Hepatocyte (in vitro differentiated cells): ENCODE measurements at regions not wholly inside any gene's neighbourhood (a gene's known extent, or its start where the extent isn't known, plus 50 kb on each side); places are given as distances from the start of the nearest gene placed in this dataset.
A peak's percentile ranks its signal among the peaks of the same experiment; 100 is the strongest.

ENCODE experiments used
- DNase-seq: peaks from one replicate; pipeline ENCODE4 v3.0.0-alpha.2; 2016; ENCODE audit warnings: low spot score
- H2AFZ ChIP-seq: fragments of 200-600 bp; sonication (generic); 2 replicates; pipeline ENCODE4 v1.6.0; 2016; ENCODE audit warnings: antibody characterized with exemption, mild to moderate bottlenecking
- H3K27ac ChIP-seq: fragments of 200-600 bp; sonication (generic); 2 replicates; pipeline ENCODE4 v1.5.1; 2016; ENCODE audit warnings: mild to moderate bottlenecking
- H3K27me3 ChIP-seq: fragments of 200-600 bp; sonication (generic); 2 replicates; pipeline ENCODE4 v1.6.1; 2016
- H3K36me3 ChIP-seq: fragments of 200-600 bp; sonication (generic); replicated peaks from 2 replicates; pipeline ENCODE4 v1.5.1; 2016; ENCODE audit warnings: low read depth; ENCODE audit not compliant: insufficient read depth
- H3K4me1 ChIP-seq: fragments of 200-600 bp; sonication (generic); 2 replicates; pipeline ENCODE4 v1.5.1; 2016; ENCODE audit warnings: mild to moderate bottlenecking, moderate library complexity; ENCODE audit not compliant: insufficient read depth
- H3K4me2 ChIP-seq: fragments of 200-600 bp; sonication (generic); 2 replicates; pipeline ENCODE4 v1.6.0; 2016
- H3K4me3 ChIP-seq: fragments of 200-600 bp; sonication (generic); 2 replicates; pipeline ENCODE4 v1.5.1; 2016; ENCODE audit warnings: mild to moderate bottlenecking
- H3K79me2 ChIP-seq: fragments of 200-600 bp; sonication (generic); 2 replicates; pipeline ENCODE4 v1.6.0; 2017; ENCODE audit warnings: mild to moderate bottlenecking
- H3K9me2 ChIP-seq: fragments of 200-600 bp; sonication (generic); replicated peaks from 2 replicates; pipeline ENCODE4 v1.6.0; 2017; ENCODE audit warnings: mild to moderate bottlenecking; ENCODE audit not compliant: insufficient read depth
- H3K9me3 ChIP-seq: fragments of 200-600 bp; sonication (generic); 2 replicates; pipeline ENCODE4 v1.5.1; 2016; ENCODE audit warnings: low read depth, mild to moderate bottlenecking
- H4K20me1 ChIP-seq: fragments of 200-600 bp; sonication (generic); 2 replicates; pipeline ENCODE4 v1.6.0; 2016; ENCODE audit warnings: mild to moderate bottlenecking; ENCODE audit not compliant: insufficient read depth, poor library complexity, severe bottlenecking
- CTCF ChIP-seq: fragments of 200-600 bp; sonication (generic); IDR thresholded peaks from 2 replicates; pipeline ENCODE4 v1.5.1; 2016; ENCODE audit warnings: antibody characterized with exemption, mild to moderate bottlenecking; ENCODE audit not compliant: poor library complexity
- EZH2 ChIP-seq: fragments of 200-600 bp; sonication (generic); IDR thresholded peaks from 2 replicates; pipeline ENCODE4 v1.6.1; 2016; ENCODE audit warnings: antibody characterized with exemption, mild to moderate bottlenecking, borderline replicate concordance
- EZH2phosphoT487 ChIP-seq: fragments of 200-600 bp; sonication (generic); IDR thresholded peaks from one replicate; pipeline ENCODE4 v1.6.1; 2018; ENCODE audit warnings: antibody characterized with exemption, mild to moderate bottlenecking, low read depth, moderate library complexity; ENCODE audit not compliant: unreplicated experiment, severe bottlenecking
- WGBS: methylation state at CpG from one replicate; pipeline ENCODE4 v1.1.6; 2016; ENCODE audit warnings: low lambda C conversion rate; ENCODE audit errors: missing lambda C conversion rate; 5-methylcytosine and 5-hydroxymethylcytosine counted together

GRCh38 chr1:232329103-232329813, 300.7 kb downstream of the SIPA1L2 start:
- Histone ChIP-seq H3K27me3 (no peaks in the 10 kb centered on the region), H2AFZ (no peak overlapping the region), H3K27ac (no peak overlapping the region), H3K4me3 (no peak overlapping the region), H3K36me3 (no peaks in the 10 kb centered on the region), H3K9me2 (no peaks in the 10 kb centered on the region), H4K20me1 (no peaks in the 10 kb centered on the region), H3K79me2 (no peaks in the 10 kb centered on the region), H3K4me1 (peaks cover 26% of the 10 kb centered on the region), H3K9me3 (no peaks in the 10 kb centered on the region), H3K4me2 (no peak overlapping the region)
- 81% methylated on average over 10 of the region's 10 CpGs for WGBS
- no peak for DNase-seq
- TF ChIP-seq EZH2phosphoT487, result no peak
- no peak for TF ChIP-seq CTCF
- no peak for TF ChIP-seq EZH2

- 52% methylated on average over 4 of the region's 4 CpGs for WGBS
Measured at GRCh38 chr1:232328486-232329102, 301.3 kb downstream of the SIPA1L2 start.

GRCh38 chr1:232327899-232328298, 302.0 kb downstream of the SIPA1L2 start:
- TF ChIP-seq EZH2 (no peak), CTCF (no peak), EZH2phosphoT487 (no peak)
- Histone ChIP-seq H3K9me3 (no peaks in the 10 kb centered on the region), H3K27me3 (no peaks in the 10 kb centered on the region), H3K4me2 (no peak overlapping the region), H2AFZ (no peak overlapping the region), H3K4me3 (no peak overlapping the region), H3K9me2 (no peaks in the 10 kb centered on the region), H3K79me2 (no peaks in the 10 kb centered on the region), H3K4me1 (peaks cover 26% of the 10 kb centered on the region), H4K20me1 (no peaks in the 10 kb centered on the region), H3K36me3 (no peaks in the 10 kb centered on the region), H3K27ac (peak overlapping the region; percentile 29)
- WGBS, result 77% methylated on average over 5 of the region's 5 CpGs
- no peak for DNase-seq

More at GRCh38 chr1:232328486-232329102, 301.3 kb downstream of the SIPA1L2 start:
- peaks cover 26% of the 10 kb centered on the region for H3K4me1 ChIP-seq
- H3K27ac ChIP-seq, result peak overlapping the region; percentile 29
- DNase-seq, result no peak
- no peak overlapping the region for H3K4me3 ChIP-seq
- H3K27me3 ChIP-seq, result no peaks in the 10 kb centered on the region
- no peaks in the 10 kb centered on the region for H3K9me2 ChIP-seq
- no peaks in the 10 kb centered on the region for H3K9me3 ChIP-seq
- H3K4me2 ChIP-seq, result no peak overlapping the region
- no peak for TF ChIP-seq EZH2
- TF ChIP-seq EZH2phosphoT487, result no peak
- TF ChIP-seq CTCF, result no peak
- no peaks in the 10 kb centered on the region for H3K36me3 ChIP-seq
- no peaks in the 10 kb centered on the region for H4K20me1 ChIP-seq
- H2AFZ ChIP-seq, result no peak overlapping the region
- H3K79me2 ChIP-seq, result no peaks in the 10 kb centered on the region
